ENCODE measurements at regions not wholly inside any gene's neighbourhood (a gene's known extent, or its start where the extent isn't known, plus 50 kb on each side); places are given as distances from the start of the nearest gene placed in this dataset.
"Not testable (repeated sequence)": the region's sequence is repeated elsewhere in the genome, so short reads cannot be mapped to it uniquely, and the experiment has no call there.

- DNase-seq = no peak
Measured at GRCh38 chr3:5488771-5489170, 301.3 kb downstream of the EDEM1 start.

DNA sequence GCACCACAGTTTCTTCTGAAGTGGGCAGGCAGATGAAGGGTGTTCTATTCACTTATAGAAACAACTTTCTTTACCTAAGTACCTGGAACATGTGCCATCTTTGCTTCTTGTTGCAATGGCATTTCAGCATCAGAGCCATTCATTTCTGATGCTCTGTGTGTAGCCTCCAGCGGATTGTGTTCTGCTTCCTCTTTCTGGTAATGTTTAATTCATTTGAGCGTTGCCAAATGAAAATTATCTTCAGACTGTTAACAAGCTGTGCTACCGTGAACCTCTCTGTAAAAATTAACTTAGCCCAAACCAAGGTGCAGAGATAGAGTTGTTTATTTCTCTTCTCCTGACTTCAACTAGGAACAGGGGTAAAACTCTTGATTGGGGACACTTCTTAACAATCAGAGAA lies 302.0 kb downstream of the EDEM1 start:
- DNase-seq = no peak

DNA sequence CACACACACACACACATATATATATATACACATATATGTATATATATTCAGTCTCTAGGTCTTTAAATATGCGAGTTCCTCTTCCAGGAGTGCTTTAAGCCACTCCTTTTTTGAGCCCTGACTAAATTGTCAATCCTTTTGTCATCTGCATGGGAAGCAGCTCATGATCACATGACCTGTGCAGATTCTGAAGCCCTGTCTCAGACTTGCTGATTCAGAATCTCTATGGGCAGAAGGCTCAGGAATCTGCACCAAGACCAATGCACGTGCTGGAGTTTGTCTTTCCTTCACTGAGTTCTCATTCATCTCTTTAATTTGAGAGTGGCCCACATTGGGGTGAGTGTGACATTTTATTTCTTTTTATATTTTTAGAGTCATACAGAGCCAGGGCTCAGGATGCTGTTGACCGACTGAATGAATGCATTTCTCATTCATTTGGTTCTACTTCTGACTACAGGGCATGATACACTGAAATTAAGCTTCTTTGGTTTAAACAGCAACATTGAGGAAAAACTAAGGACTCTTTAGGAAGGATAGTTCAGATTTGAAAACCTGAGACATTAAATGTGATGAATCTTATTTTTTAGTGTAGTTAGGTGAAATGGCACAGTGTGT lies 307.5 kb downstream of the EDEM1 start:
- no peak for DNase-seq

DNA sequence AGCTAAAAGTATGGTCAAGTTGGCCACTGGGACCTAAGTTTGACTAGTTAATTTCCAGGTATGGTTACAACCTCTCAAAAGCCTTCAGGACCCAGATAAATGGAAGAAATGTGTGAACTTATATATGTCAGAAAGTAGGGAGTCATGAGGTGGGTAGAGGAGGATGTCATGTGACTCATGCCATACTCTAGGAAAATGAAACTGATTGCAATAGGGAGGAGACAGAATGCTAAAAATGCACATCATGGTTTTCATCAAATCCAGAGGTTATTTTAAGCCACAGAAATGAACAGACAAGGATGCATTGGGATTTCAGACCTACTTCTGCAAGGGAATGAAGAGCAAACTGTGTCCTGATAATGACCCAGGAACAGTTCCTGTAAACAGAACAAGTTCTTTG lies 310.0 kb downstream of the EDEM1 start:
- DNase-seq = no peak

GRCh38 chr3:5498981-5499380 lies 311.5 kb downstream of the EDEM1 start:
- no peak for DNase-seq

DNA sequence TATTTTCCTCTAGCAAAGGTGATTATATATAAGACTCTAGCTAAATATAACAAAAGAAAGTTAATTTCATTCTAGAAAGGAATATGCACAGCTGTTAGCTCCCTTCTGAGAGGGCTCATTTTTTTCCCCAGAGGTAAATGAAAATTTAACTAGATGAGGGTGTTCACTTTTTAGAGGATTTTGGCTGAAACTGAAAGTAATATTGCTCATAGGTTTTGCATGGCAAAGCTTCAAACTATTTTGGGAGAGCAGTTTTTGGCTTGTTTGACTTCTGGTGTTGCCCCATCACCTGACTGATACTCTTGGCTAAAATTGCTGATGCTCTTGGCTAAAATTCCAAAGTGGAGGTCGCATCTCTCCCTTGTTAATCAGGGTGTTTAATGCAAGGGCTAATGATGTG lies 311.9 kb downstream of the EDEM1 start:
- DNase-seq = no peak

GRCh38 chr3:5503136-5503535 lies 315.6 kb downstream of the EDEM1 start:
- no peak for DNase-seq

DNA sequence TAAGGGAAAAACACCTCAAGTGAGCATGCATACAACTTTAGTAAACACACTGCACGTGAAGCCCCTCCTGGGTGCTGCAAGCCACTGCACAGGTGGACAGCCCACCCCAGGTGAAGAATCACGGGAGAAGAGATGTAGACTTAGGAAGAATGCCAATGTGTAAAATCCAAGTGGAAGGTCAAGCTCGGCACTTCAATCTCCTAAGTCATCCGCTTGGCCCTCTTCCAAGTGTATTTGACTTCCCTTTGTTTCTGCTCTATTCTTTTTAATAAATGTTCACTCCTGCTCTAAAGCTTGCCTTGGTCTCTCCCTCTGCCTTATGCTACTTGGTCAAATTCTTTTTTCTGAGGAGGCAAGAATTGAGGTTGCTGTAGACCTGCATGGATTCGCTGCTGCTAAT lies 316.6 kb downstream of the EDEM1 start:
- no peak for DNase-seq

GRCh38 chr3:5505163-5505562 lies 317.7 kb downstream of the EDEM1 start:
- no peak for DNase-seq

- DNase-seq = no peak
Measured at GRCh38 chr3:5505997-5506396, 318.5 kb downstream of the EDEM1 start.

DNA sequence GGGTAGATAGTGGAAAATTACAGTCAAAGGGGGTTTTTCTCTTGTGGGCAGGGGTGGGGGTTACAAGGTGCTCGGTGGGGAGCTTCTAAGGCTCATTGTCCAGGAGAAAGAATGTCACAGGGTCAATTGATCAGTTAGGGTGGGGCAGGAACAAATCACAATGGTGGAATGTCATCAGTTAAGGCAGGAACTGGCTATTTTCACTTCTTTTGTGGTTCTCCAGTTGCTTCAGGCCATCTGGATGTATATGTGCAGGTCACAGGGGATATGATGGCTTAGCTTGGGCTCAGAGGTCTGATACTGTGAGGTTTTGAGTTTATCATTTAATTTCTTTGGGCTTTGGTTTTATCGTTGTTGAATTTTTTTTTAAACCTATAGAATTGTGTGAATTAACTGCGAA lies 321.4 kb downstream of the EDEM1 start:
- not testable (repeated sequence) for DNase-seq

DNA sequence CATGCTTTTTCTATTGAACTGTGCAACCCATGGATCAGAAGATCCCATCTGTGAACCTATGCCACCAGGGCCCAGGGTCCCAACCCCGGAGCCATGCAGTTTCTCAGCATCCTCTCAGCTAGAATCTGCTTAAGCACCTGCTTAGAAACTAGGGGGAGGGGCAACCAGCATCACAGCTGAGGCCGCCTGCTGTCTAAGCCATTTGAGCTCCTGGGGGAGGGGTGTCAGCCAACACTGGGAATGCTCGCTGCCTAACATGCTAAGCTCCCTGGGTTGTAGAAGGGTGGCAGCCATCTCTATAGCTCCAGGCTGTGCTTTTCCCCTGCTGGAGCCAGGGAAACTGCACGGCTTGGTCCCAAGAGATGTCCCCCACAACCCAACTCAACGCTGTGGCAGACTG lies 322.8 kb downstream of the EDEM1 start:
- no peak for DNase-seq

DNA sequence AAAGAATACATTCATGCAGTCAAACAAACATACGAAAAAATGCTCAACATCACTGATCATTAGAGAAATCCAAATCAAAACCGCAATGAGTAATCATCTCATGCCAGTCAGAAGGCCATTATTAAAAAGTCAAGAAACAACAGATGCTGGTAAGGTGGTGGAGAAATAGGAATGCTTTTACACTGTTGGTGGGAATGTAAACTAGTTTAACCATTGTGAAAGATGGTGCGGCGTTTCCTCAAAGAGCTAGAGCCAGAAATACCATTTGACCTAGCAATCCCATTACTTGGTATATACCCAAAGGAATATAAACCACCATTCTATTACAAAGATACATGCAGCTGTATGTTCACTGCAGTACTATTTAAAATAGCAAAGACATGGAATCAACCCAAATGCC lies 330.4 kb downstream of the EDEM1 start:
- DNase-seq = no peak

- DNase-seq = no peak
Measured at GRCh38 chr3:5520237-5520636, 332.7 kb downstream of the EDEM1 start.

- no peak for DNase-seq
Measured at GRCh38 chr3:5523125-5523524, 335.6 kb downstream of the EDEM1 start.

- no peak for DNase-seq
Measured at GRCh38 chr3:5531039-5531438, 343.5 kb downstream of the EDEM1 start.

DNA sequence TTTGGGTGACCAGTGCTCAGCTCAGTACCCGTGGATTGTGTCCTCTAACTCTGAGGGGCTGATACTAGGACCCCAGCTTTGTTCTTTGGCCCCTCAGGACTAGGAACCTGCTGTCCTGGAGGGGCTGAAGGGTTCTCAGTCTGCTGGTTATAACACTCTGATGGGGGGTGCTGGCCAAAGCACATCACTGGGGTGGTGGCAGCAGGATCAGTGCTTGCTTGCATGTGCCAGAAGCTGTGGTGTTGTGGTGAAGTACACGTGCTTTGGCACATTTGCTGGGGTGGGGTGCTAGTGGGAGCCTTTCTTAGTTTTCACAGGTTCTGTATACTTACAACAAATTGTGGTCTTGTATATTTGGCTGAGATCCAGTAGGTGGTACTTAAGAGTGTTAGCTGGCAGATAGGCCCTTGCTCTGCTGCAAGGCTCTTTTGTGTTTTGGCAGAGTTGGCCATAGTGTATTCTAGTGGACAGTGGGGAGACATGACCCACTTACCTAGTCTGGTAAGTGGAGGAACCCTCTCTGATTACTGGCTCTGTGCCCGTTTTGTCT lies 344.3 kb downstream of the EDEM1 start:
- DNase-seq = no peak

- DNase-seq = no peak
Measured at GRCh38 chr3:5540532-5540931, 353.0 kb downstream of the EDEM1 start.

GRCh38 chr3:5542472-5542871 lies 355.0 kb downstream of the EDEM1 start:
- DNase-seq = no peak

- no peak for DNase-seq
Measured at GRCh38 chr3:5543047-5543446, 355.5 kb downstream of the EDEM1 start.

DNA sequence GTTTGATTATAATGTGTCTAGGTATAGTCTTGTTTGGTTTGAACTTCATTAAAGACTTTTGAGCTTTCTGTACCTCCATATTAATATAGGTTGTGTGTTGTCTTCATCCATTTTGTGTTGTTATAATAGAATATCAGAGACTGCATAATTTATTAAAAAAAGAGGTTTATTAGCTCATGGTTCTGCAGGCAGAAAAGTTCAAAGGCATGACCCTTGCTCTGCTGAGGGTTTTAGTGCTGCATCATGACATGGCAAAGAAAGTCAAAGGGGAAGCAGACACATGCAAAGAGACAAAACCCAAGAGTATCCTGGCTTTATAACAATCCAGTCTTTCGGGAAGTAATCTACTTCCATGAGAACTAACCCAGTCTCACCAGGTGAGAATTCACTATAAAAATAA lies 358.2 kb downstream of the EDEM1 start:
- DNase-seq = no peak

DNA sequence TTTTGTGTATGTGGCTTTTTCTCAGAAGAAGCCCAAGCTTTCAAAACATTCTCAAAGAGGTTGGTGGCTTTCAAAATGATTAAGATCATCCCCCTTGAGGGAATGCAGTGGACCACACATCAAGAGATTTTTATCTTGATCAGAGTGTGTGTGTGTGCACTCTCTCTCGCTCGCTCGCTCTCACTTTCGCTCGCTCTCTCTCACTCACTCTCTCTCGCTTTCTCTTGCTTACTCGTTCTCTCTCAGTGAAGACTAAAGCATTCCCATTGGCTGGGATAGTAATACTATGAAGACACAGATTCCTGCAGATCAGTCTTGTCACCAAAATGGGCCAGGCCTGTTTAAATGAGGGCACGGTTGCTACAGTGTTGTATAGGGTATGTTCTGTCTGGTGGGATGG lies 365.7 kb downstream of the EDEM1 start:
- DNase-seq = no peak

DNA sequence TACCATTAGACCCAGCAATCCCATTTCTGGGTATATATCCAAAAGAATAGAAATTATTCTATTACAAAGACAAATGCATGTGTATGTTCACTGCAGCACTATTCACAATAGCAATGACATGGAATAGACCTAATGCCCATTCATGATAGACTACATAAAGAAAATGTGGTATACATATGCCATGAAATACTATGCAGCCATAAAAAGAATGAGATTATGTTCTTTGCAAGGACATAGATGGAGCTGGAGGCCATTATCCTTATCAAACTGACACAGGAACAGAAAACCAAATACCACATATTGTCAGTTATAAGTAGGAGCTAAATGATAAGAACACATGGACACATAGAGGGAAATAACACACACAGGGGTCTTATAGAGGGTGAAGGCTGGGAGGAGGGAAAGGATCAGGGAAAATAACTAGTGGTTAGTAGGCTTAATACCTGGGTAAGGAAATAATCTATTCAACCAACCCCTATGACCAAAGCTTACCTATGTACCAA lies 366.8 kb downstream of the EDEM1 start:
- DNase-seq = no peak

- DNase-seq = no peak
Measured at GRCh38 chr3:5560199-5560598, 372.7 kb downstream of the EDEM1 start.

Data from activated CD4-positive, alpha-beta T cell treated with anti-CD3 and anti-CD28 coated beads, Interleukin-2, amount 50 U/mL, for 1 hour (primary cell).